GM12865 (cell line): ENCODE measurements at regions not wholly inside any gene's neighbourhood (a gene's known extent, or its start where the extent isn't known, plus 50 kb on each side); places are given as distances from the start of the nearest gene placed in this dataset.
"Not testable (repeated sequence)": the region's sequence is repeated elsewhere in the genome, so short reads cannot be mapped to it uniquely, and the experiment has no call there.

Experiments
- DNase-seq: peaks from one replicate; pipeline ENCODE4 v3.0.0; 2010; ENCODE audit warnings: low read depth
- H3K4me3 ChIP-seq: 2 replicates; pipeline ENCODE4 v1.5.1; 2011; ENCODE audit warnings: mild to moderate bottlenecking, low read depth, low read length, control low read depth
- TF ChIP-seq, protein P1 (sequence below): IDR thresholded peaks from 2 replicates; pipeline ENCODE4 v1.5.1; 2011; ENCODE audit warnings: low read length, control low read depth, low read depth, inconsistent platforms; ENCODE audit not compliant: insufficient read depth; ENCODE audit errors: missing control alignments

DNA sequence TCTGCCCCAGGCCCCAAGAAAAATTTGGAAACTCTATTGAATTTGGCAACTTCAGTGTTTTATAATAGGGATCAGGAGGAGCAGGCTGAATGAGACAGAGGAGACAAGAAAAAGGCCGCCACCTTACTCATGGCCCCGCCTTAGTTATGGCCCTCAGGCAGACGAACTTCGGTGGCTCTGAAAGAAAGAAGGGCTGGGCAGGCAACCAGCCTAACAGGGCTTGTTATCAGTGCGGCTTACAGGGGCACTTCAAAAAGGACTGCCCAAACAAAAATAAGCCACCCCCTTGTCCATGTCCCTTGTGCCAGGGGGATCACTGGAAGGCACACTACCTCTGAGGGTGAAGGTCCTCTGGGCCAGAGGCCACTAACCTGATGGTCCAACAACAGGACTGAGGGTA, 146.3 kb upstream of the ATF7IP start:
- TF ChIP-seq, protein P1, sequence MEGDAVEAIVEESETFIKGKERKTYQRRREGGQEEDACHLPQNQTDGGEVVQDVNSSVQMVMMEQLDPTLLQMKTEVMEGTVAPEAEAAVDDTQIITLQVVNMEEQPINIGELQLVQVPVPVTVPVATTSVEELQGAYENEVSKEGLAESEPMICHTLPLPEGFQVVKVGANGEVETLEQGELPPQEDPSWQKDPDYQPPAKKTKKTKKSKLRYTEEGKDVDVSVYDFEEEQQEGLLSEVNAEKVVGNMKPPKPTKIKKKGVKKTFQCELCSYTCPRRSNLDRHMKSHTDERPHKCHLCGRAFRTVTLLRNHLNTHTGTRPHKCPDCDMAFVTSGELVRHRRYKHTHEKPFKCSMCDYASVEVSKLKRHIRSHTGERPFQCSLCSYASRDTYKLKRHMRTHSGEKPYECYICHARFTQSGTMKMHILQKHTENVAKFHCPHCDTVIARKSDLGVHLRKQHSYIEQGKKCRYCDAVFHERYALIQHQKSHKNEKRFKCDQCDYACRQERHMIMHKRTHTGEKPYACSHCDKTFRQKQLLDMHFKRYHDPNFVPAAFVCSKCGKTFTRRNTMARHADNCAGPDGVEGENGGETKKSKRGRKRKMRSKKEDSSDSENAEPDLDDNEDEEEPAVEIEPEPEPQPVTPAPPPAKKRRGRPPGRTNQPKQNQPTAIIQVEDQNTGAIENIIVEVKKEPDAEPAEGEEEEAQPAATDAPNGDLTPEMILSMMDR, result no peak
- H3K4me3 ChIP-seq, result no peak overlapping the region
- DNase-seq, result no peak

DNA sequence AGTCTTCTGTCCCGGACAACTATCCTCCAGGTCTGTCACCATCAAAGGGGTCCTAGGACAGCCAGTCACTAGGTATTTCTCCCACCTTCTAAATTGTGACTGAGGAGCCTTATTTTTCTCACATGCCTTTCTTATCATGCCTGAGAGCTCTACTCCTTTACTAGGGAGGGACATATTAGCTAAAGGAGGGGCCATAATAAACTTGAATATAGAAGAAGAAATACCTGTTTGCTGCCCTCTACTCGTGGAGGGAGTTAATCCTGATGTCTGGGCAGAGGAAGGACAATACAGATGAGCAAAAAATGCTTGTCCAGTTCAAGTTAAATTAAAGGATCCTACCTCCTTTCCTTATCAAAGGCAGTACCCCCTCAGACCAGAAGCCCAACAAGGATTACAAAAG, 145.8 kb upstream of the ATF7IP start:
- DNase-seq, H3K4me3 ChIP-seq: not testable (repeated sequence)

DNA sequence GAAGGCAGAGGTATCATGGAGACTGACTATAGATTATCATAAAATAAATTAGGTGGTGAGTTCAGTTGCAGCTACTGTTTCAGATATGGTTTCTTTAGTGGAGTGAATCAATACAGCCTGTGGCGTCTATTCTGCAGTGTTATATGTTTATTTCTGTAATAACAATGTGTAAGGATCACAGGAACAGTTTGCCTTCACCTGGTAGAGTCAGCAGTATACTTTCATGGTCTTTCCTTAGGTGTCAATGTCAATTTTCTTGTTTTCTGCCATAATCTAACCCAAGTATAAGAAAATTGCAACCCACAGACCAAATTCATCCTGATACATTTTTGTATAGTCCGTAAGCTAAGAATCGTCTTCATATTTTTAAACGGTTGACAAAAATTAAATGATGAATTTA, 140.4 kb upstream of the ATF7IP start:
- TF ChIP-seq, protein P1, result no peak
- H3K4me3 ChIP-seq, result no peak overlapping the region

DNA sequence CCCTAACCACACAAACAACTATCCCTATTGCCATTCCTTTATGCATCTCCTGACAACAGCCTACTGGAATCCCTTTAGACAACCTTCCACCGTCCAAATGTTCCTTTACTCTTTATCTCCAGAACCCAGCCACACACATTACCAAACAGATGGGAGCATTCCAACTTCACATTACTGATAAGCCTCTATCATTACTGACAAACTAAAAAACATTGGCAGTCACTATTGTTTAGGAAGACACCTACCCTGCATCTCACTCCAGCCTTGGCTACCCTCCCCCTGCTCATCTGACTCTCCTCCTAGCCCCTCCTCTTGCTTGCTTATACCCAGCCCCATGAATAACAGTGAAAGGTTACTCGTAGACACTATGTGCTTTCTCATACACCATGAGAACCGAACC, 130.3 kb upstream of the ATF7IP start:
- DNase-seq, H3K4me3 ChIP-seq: not testable (repeated sequence)

More for the DNA sequence above, 140.4 kb upstream of the ATF7IP start:
- no peak for DNase-seq

DNA sequence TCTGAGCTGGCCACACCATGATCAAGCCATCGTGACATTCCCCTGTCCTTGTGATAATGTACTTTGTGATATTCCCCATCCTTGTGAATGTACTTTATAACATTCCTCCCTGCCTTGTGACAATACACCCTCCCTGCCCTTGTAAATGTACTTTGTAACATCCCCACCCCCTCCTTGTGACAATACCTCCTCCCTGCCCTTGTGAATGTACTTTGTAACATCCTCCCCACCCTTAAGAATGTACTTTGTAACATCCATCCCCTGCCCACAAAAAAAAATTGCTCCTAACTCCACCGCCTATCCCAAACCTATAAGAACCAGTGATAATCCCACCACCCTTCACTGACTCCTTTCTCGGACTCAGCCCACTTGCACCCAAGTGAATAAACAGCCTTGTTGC, 128.8 kb upstream of the ATF7IP start:
- DNase-seq, H3K4me3 ChIP-seq: not testable (repeated sequence)

DNA sequence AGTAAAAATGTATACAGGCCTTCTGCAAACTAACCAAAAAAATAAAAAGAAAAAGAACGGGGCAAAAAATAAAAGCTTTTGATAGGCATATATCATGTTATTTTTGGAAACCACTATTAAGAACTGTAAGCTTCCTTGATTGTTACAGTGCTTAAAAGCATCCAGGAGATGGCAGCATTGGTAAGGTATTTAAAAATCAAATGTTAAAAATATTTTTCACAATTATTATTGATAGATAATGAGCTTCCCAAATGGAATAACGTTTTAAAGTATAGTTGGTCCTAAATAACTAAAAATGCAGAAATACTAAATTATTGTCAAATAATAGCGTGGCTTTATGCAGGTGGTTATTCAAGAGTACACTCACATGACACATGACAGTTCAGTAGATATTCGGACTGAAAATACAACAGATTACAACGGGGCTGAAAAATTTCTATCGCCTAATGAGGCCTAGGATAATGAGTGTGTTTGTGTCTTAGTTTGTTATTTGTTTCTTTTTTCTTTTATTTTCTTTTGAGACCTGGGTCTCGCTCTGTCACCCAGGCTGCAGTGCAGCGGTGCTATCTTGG, 127.2 kb upstream of the ATF7IP start:
- DNase-seq, result peak; percentile 55
- TF ChIP-seq, protein P1, result peak; percentile 40
- no peak overlapping the region for H3K4me3 ChIP-seq

DNA sequence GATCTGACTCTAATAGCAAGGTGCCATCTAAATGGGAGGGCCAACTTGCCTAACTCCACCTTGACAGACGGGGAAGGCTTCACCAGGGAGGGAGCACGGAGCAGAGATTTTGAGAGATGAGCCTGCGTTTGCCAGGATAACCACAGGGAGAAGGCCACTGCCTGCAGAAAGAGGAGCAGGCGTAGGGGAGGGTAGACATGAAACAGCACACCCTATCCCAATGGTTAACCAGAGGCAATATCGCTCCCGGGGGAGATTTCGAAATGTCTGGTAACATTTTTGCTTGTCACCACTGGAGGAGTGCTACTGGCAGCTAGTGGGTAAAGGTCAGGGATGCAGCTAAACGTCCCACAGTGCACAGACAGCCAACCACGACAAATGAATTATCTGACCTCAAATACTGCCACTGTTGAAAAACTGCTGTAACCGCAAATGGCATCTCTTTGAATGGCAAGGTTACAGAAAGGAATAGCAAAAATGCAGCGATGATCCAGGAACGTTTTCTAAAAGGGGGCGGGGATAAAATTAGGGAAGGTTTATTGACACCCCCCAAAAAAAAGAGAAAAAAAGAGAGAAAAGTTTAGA, 126.0 kb upstream of the ATF7IP start:
- TF ChIP-seq, protein P1, result peak; percentile 12
- peak; percentile 86 for DNase-seq
- H3K4me3 ChIP-seq, result peak overlapping the region; percentile 69

DNA sequence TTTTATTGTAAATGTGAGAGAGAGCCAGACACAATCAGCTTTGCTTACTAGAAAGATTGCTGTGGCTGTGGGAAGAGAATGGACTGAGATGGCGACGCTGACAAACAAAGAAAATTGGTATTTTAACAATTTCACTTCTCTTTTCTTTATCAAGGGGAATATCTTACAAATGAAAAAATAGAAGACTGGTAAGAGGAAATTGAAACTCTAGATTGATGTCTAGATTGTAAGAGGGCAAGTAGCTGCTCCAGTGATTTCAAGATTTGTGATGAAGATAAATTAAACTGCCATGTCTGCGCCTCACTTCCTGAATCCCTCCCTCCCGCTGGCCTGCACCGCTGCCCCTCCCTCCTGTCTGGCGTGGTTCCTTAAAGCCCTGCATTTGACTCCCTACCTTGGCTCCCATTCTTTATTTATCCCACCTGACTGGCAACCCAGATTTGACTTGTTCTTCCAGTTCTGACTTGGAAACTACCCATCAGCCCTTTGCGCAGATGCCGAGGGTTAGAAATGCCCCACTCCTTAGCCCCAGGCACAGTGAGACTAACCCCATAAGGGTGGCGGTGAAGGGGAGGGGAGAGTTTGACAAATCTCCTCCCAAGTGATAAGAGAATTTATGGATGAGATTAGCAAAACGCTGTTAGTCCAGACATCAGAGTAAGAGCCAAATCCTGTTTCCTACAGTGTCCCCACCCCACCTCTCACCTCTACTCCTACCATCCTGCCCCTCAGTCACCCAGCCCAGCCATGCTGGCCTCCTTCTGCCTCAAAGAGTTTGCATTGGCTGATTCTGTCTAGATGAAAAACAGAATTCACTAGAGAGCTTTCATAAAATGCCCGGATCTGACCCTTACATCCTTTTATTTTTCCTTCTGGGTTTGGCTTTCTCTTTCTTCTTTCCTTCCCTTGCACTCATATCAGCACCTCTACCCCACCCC, 125.3 kb upstream of the ATF7IP start:
- peak overlapping the region; percentile 69 for H3K4me3 ChIP-seq
- peak; percentile 76 for DNase-seq
- TF ChIP-seq, protein P1, result no peak
